ENCODE measurements at regions not wholly inside any gene's neighbourhood (a gene's known extent, or its start where the extent isn't known, plus 50 kb on each side); places are given as distances from the start of the nearest gene placed in this dataset.
"Not testable (repeated sequence)": the region's sequence is repeated elsewhere in the genome, so short reads cannot be mapped to it uniquely, and the experiment has no call there.

DNA sequence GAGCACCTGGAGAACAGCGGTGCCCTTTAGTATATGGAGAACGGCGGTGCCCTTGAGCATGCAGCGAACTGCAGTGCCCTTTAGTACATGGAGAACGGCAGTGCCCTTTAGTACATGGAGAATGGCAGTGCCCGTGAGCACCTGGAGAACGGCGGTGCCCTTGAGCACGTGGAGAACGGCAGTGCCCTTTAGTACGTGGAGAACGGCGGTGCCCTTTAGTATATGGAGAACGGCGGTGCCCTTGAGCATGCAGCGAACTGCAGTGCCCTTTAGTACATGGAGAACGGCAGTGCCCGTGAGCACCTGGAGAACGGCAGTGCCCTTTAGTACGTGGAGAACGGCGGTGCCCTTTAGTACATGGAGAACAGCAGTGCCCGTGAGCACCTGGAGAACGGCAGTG lies 151.8 kb downstream of the DLL1 start:
- TF ChIP-seq, protein P1, sequence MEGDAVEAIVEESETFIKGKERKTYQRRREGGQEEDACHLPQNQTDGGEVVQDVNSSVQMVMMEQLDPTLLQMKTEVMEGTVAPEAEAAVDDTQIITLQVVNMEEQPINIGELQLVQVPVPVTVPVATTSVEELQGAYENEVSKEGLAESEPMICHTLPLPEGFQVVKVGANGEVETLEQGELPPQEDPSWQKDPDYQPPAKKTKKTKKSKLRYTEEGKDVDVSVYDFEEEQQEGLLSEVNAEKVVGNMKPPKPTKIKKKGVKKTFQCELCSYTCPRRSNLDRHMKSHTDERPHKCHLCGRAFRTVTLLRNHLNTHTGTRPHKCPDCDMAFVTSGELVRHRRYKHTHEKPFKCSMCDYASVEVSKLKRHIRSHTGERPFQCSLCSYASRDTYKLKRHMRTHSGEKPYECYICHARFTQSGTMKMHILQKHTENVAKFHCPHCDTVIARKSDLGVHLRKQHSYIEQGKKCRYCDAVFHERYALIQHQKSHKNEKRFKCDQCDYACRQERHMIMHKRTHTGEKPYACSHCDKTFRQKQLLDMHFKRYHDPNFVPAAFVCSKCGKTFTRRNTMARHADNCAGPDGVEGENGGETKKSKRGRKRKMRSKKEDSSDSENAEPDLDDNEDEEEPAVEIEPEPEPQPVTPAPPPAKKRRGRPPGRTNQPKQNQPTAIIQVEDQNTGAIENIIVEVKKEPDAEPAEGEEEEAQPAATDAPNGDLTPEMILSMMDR (IDR thresholded peaks at IDR 0.05), result not testable (repeated sequence)
- not testable (repeated sequence) for TF ChIP-seq POLR2A (IDR thresholded peaks at IDR 0.05; ENCODE audit: low read depth)

All from esophagus muscularis mucosa (tissue), 3 donors.